SK-N-SH (cell line): ENCODE measurements at regions not wholly inside any gene's neighbourhood (a gene's known extent, or its start where the extent isn't known, plus 50 kb on each side); places are given as distances from the start of the nearest gene placed in this dataset.

ENCODE experiments used
- CTCF ChIA-PET: fragments of 300-600, 350-600 bp; formaldehyde crosslinking; extraction: SDS; loops from one replicate; lab custom pipeline; 2021; lab: Yijun Ruan, JAX
- POLR2A ChIA-PET: fragments of 350-600 bp; sonication (Branson Sonifier 250); formaldehyde crosslinking; extraction: SDS; loops from one replicate; lab custom pipeline; 2020; ENCODE audit warnings: antibody characterized with exemption, inconsistent platforms; lab: Yijun Ruan, JAX
- DNase-seq: peaks from one replicate; pipeline ENCODE4 v3.0.0; 2012
- H2AFZ ChIP-seq: fragments of 200-600 bp; sonication (generic); 2 replicates; pipeline ENCODE4 v1.8.1; 2016; ENCODE audit warnings: antibody characterized with exemption, mild to moderate bottlenecking, low read depth
- H3F3A ChIP-seq: fragments of 200-600 bp; sonication (generic); replicated peaks from 2 replicates; pipeline ENCODE3; 2016; ENCODE audit warnings: antibody characterized with exemption, mild to moderate bottlenecking; ENCODE audit not compliant: insufficient read depth
- H3K27ac ChIP-seq, 2 experiments: fragments of 200-500 bp in 1 of 2; fragments of 200-600 bp in 1 of 2; sonication (Bioruptor generic) in 1 of 2; sonication (generic), shearing (Covaris generic) in 1 of 2; 2 replicates each; pipeline versions ENCODE4 v1.5.1 to v1.6.1; 2014 to 2016; ENCODE audit warnings: low read depth in 2 of 2, inconsistent platforms in 1 of 2, low read length in 1 of 2, mild to moderate bottlenecking in 1 of 2, mixed read lengths in 1 of 2
- H3K27me3 ChIP-seq: fragments of 200-600 bp; sonication (generic), shearing (Covaris generic); 2 replicates; pipeline ENCODE4 v1.6.1; 2016; ENCODE audit warnings: mixed run types; ENCODE audit not compliant: insufficient read depth
- H3K36me3 ChIP-seq, 2 experiments: fragments of 200-500 bp in 1 of 2; fragments of 200-600 bp in 1 of 2; sonication (Bioruptor generic) in 1 of 2; sonication (generic) in 1 of 2; replicated peaks in 1 of 2; 2 replicates each; pipeline versions ENCODE3 to v1.5.1; 2014 to 2016; ENCODE audit warnings: low read length in 1 of 2, mild to moderate bottlenecking in 1 of 2; ENCODE audit not compliant: insufficient read depth in 2 of 2, control insufficient read depth in 1 of 2
- H3K4me1 ChIP-seq, 2 experiments: fragments of 200-500 bp in 1 of 2; fragments of 200-600 bp in 1 of 2; sonication (Bioruptor generic) in 1 of 2; sonication (generic), shearing (Covaris generic) in 1 of 2; 2 replicates each; pipeline versions ENCODE4 v1.5.1 to v1.6.1; 2014 to 2016; ENCODE audit warnings: low read depth in 1 of 2, low read length in 1 of 2, mixed run types in 1 of 2; ENCODE audit not compliant: insufficient read depth in 2 of 2, control insufficient read depth in 1 of 2
- H3K4me2 ChIP-seq: fragments of 200-600 bp; sonication (generic), shearing (Covaris generic); 2 replicates; pipeline ENCODE4 v1.6.1; 2017; ENCODE audit warnings: mixed run types
- H3K4me3 ChIP-seq, 2 experiments: fragments of 200-500 bp in 1 of 2; fragments of 200-600 bp in 1 of 2; sonication (Bioruptor generic) in 1 of 2; sonication (generic), shearing (Covaris generic) in 1 of 2; 2 replicates each; pipeline versions ENCODE4 v1.5.1 to v1.8.1; 2014 to 2016; ENCODE audit warnings: low read depth in 2 of 2, inconsistent platforms in 1 of 2, low read length in 1 of 2, mild to moderate bottlenecking in 1 of 2, mixed read lengths in 1 of 2, moderate library complexity in 1 of 2
- H3K79me2 ChIP-seq: fragments of 200-600 bp; sonication (generic); 2 replicates; pipeline ENCODE4 v1.8.1; 2017; ENCODE audit warnings: mild to moderate bottlenecking; ENCODE audit not compliant: insufficient read depth
- H3K9ac ChIP-seq: fragments of 200-600 bp; sonication (generic); 2 replicates; pipeline ENCODE4 v1.6.1; 2017; ENCODE audit warnings: mixed run types
- H3K9me2 ChIP-seq: fragments of 200-600 bp; sonication (generic); 2 replicates; pipeline ENCODE4 v1.6.1; 2017; ENCODE audit warnings: mixed run types
- H3K9me3 ChIP-seq: fragments of 200-600 bp; sonication (generic); 2 replicates; pipeline ENCODE4 v1.6.1; 2017; ENCODE audit warnings: mixed run types, mild to moderate bottlenecking, moderate library complexity
- H4K20me1 ChIP-seq: fragments of 200-600 bp; sonication (generic); 2 replicates; pipeline ENCODE4 v1.6.1; 2017; ENCODE audit warnings: mild to moderate bottlenecking, mixed run types; ENCODE audit not compliant: insufficient read depth
- CTCF ChIP-seq: fragments of 200-600 bp; sonication (generic); IDR thresholded peaks from 2 replicates; pipeline ENCODE4 v1.6.1; 2017; ENCODE audit warnings: antibody characterized with exemption, mild to moderate bottlenecking, moderate library complexity
- ELF1 ChIP-seq: IDR thresholded peaks from 2 replicates; pipeline ENCODE4 v1.4.0; 2012
- EP300 ChIP-seq, 2 experiments: IDR thresholded peaks; 2 replicates each; pipeline versions ENCODE4 v1.4.0 to v1.6.1; 2012; ENCODE audit warnings: borderline replicate concordance in 1 of 2, low read depth in 1 of 2, low read length in 1 of 2
- EZH2phosphoT487 ChIP-seq: fragments of 200-600 bp; sonication (generic); IDR thresholded peaks from 2 replicates; pipeline ENCODE4 v1.6.1; 2017; ENCODE audit warnings: low read depth, mixed run types, mild to moderate bottlenecking, antibody characterized with exemption, moderate library complexity, borderline replicate concordance
- GABPA ChIP-seq: IDR thresholded peaks from 2 replicates; pipeline ENCODE4 v1.4.0; 2012; ENCODE audit warnings: low read depth, mild to moderate bottlenecking
- GATA2 ChIP-seq: sonication (generic); formaldehyde crosslinking; IDR thresholded peaks from 2 replicates; pipeline ENCODE4 v1.5.0; 2020; ENCODE audit warnings: mild to moderate bottlenecking, missing genetic modification reagents
- IRF3 ChIP-seq: fragments of 150-350 bp; IDR thresholded peaks from 2 replicates; pipeline ENCODE4 v1.6.1; 2016; ENCODE audit warnings: mild to moderate bottlenecking, low read depth, low read length
- MEF2A ChIP-seq: IDR thresholded peaks from 2 replicates; pipeline ENCODE4 v1.4.0; 2012; ENCODE audit warnings: low read depth, borderline replicate concordance
- MXI1 ChIP-seq: IDR thresholded peaks from 2 replicates; pipeline ENCODE4 v1.6.1; 2012; ENCODE audit warnings: mild to moderate bottlenecking, low read depth, low read length, improper control_type of control experiment
- POLR2AphosphoS5 ChIP-seq: IDR thresholded peaks from 2 replicates; pipeline ENCODE4 v1.6.1; 2012; ENCODE audit warnings: low read depth, low read length
- REST ChIP-seq: IDR thresholded peaks from 2 replicates; pipeline ENCODE4 v1.6.1; 2012; ENCODE audit warnings: mild to moderate bottlenecking, low read depth, low read length, moderate library complexity
- RXRA ChIP-seq: IDR thresholded peaks from 2 replicates; pipeline ENCODE4 v1.4.0; 2012; ENCODE audit warnings: low read depth, mild to moderate bottlenecking, borderline replicate concordance
- SIN3A ChIP-seq: IDR thresholded peaks from 2 replicates; pipeline ENCODE4 v1.6.1; 2012; ENCODE audit warnings: low read depth, mild to moderate bottlenecking, low read length, moderate library complexity, borderline replicate concordance
- SMC3 ChIP-seq: IDR thresholded peaks from 2 replicates; pipeline ENCODE4 v1.6.1; 2012; ENCODE audit warnings: low read depth, low read length, improper control_type of control experiment
- TCF12 ChIP-seq: IDR thresholded peaks from 2 replicates; pipeline ENCODE4 v1.4.0; 2012
- TEAD4 ChIP-seq: IDR thresholded peaks from 2 replicates; pipeline ENCODE4 v1.4.0; 2012; ENCODE audit warnings: mild to moderate bottlenecking, borderline replicate concordance; ENCODE audit not compliant: insufficient read depth
- WGBS: methylation state at CpG from one replicate; pipeline ENCODE4 v1.1.6; 2017; ENCODE audit warnings: low lambda C conversion rate; 5-methylcytosine and 5-hydroxymethylcytosine counted together

GRCh38 chr5:145579301-145579700, 255.8 kb downstream of the PRELID2 start:
- POLR2A ChIA-PET = no interaction called here
- WGBS = 79% methylated on average over 1 of the region's 1 CpG
- CTCF ChIA-PET = no interaction called here

More at GRCh38 chr5:145579301-145579700, 255.8 kb downstream of the PRELID2 start:
- Histone ChIP-seq H3K4me3 (no peak overlapping the region), H3K27ac (no peak overlapping the region), H3K9ac (no peak overlapping the region), H3K4me1 (no peaks in the 10 kb centered on the region), H3K36me3 (no peaks in the 10 kb centered on the region), H3K27me3 (no peaks in the 10 kb centered on the region), H2AFZ (no peak overlapping the region), H3K9me3 (no peaks in the 10 kb centered on the region), H3K79me2 (no peaks in the 10 kb centered on the region), H3K4me2 (no peak overlapping the region), H4K20me1 (no peaks in the 10 kb centered on the region), H3F3A (peaks cover 7% of the 10 kb centered on the region), H3K9me2 (no peaks in the 10 kb centered on the region)
- TF ChIP-seq RXRA (no peak), IRF3 (no peak), EP300 (IDR thresholded peaks at IDR 0.05; ENCODE audit: borderline replicate concordance in 1 of 2, low read depth in 1 of 2, low read length in 1 of 2) (no peak), MEF2A (no peak), TCF12 (no peak), EZH2phosphoT487 (no peak), CTCF (no peak), GATA2 (CRISPR knock-in tag) (no peak), SMC3 (no peak), ELF1 (no peak), GABPA (no peak), REST (no peak), TEAD4 (no peak), POLR2AphosphoS5 (no peak), MXI1 (no peak), SIN3A (no peak)
- no peak for DNase-seq
